HG03520 (cell line): ENCODE measurements at regions not wholly inside any gene's neighbourhood (a gene's known extent, or its start where the extent isn't known, plus 50 kb on each side); places are given as distances from the start of the nearest gene placed in this dataset.

Experiments used
- ATAC-seq: cut with Tn5 transposase; IDR thresholded peaks from one replicate; pipeline ENCODE4 v1.9.1; 2021; ENCODE audit warnings: mild to moderate bottlenecking, moderate library complexity; ENCODE audit not compliant: unreplicated experiment

DNA sequence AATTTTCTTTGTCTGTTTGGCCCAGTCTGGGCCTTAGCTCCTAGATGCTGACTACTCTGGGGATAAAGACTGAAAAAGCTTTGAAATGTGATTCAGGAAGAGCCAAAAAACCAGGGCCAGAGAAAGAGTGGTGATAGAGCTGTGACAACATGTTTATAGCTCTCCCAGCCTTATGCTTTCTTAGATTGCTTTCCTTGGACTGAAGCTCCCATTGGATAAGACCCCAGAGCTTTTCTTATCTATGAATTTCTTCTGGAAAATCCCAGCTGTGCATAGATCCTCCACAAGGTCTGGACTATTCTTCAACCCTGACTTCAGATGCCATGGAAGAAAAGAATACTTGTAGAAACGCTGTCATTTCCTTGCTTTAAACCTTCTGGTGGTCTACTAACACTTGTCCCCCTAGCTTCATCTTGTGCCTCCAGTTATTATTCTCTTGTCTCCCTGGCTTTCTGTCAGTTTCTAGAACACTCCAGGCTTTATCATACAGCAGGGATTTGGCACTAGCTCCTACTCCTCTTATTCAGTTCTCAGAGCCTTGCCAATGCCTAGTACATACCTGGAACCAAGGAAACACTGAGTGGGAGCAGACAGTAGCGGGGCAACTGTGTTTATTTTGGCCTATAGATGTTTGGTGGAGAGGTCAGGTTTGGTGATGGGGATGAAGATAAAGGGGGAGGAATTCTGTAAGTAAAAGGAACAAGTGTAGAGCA is 57.1 kb upstream of the TEX13D start:
- no peak for ATAC-seq

DNA sequence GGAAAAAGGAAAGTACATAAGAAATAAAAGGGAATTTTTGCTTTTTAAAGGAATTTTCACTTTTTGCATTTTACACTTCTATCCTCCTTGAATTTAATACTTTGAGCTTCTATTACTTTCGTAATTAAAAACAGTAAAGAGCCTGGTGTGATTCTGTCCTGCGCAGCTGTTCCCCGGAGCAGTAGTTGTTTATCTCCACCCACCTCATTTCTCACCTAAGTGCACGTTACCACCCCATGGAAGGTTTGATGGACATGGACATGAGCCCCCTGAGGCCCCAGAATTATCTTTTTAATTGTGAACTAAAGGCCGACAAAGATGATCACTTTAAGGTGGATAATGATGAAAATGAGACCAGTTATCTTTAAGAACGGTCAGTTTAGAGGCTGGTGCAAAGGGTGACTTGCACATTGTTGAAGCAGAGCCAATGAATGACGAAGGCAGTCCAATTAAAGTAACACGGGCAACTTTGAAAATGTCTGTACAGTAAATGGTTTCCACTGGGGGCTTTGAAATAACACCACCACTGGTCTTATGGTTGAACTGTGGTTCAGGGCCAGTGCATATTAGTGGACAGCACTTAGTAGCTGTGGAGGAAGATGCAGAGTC is 52.1 kb upstream of the TEX13D start:
- ATAC-seq: no peak

DNA sequence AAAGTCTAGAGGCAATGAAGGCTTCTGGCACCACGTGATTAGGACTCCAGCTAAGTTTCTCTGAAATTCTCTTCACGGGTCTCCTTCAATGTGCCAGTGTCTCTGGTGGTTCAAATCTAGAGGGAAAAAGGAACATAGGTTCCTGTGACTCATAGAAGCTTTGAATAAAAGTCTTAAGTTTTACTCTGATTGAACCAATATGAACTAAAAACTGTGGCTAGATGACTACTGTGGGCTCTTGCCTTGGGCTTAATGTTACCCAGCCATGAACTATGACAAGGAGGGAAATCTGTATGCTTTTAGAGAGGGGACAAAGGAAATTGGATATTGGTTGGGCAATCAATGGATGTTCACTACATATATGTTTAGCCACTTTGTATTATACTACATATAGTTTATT is 49.9 kb upstream of the TEX13D start:
- ATAC-seq: no peak
